Epithelial cell of prostate (primary cell): ENCODE measurements at regions not wholly inside any gene's neighbourhood (a gene's known extent, or its start where the extent isn't known, plus 50 kb on each side); places are given as distances from the start of the nearest gene placed in this dataset.
"Not testable (repeated sequence)": the region's sequence is repeated elsewhere in the genome, so short reads cannot be mapped to it uniquely, and the experiment has no call there.

Source experiments
- DNase-seq: peaks from one replicate; pipeline ENCODE4 v3.0.0-alpha.2; 2011; ENCODE audit warnings: low read depth, low spot score
- H3K27ac ChIP-seq: fragments of 450-650 bp; 2 replicates; pipeline ENCODE4 v1.5.1; 2017; ENCODE audit warnings: mild to moderate bottlenecking

DNA sequence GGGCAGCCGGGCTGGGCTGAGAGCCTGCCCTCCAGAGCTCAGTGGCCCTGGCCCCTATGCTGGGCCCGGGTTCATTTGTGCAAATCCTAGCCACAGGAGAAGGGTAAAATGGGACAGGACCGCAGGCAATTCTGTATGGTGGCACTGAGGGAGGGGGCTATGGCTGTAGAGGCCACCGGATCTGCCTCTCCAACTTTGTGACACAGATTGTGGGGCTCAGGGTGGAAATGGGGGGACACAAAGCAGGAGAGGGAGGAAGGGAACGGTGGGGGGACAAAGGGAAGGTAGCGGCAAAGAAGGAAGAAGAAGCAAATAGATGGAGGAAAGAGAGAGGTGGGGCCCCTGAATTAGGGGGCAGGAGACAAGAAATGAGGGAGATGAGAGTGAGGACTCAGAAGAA, 201.1 kb downstream of the SMAD2 start:
- no peak for DNase-seq
- H3K27ac ChIP-seq, result no peak overlapping the region

GRCh38 chr18:47728921-47729320, 201.5 kb downstream of the SMAD2 start:
- no peak for DNase-seq
- H3K27ac ChIP-seq, result no peak overlapping the region

GRCh38 chr18:47727409-47727808, 203.1 kb downstream of the SMAD2 start:
- DNase-seq, result no peak
- no peak overlapping the region for H3K27ac ChIP-seq

DNA sequence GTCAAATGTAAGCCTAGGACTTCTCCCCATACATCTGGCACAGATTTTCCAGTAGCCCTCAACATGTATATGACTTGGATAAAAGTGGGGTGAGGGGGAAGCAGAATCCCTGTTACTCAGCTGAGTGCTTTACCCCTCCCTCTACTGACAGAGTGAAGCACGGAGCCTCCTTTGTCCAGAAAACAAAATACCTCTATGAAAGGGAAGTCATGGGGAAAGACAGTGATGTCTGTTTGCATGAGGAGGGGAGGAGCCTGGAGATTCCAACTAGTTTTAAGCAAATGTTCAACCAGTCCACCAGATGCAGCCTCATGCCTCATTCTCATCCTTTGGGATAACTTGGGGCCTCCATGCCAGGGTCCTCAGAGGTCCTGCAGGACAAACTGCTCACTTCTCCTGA, 203.9 kb downstream of the SMAD2 start:
- H3K27ac ChIP-seq, result no peak overlapping the region
- DNase-seq, result no peak

- H3K27ac ChIP-seq, result no peak overlapping the region
- DNase-seq, result no peak
Measured at GRCh38 chr18:47725656-47726055, 204.8 kb downstream of the SMAD2 start.

DNA sequence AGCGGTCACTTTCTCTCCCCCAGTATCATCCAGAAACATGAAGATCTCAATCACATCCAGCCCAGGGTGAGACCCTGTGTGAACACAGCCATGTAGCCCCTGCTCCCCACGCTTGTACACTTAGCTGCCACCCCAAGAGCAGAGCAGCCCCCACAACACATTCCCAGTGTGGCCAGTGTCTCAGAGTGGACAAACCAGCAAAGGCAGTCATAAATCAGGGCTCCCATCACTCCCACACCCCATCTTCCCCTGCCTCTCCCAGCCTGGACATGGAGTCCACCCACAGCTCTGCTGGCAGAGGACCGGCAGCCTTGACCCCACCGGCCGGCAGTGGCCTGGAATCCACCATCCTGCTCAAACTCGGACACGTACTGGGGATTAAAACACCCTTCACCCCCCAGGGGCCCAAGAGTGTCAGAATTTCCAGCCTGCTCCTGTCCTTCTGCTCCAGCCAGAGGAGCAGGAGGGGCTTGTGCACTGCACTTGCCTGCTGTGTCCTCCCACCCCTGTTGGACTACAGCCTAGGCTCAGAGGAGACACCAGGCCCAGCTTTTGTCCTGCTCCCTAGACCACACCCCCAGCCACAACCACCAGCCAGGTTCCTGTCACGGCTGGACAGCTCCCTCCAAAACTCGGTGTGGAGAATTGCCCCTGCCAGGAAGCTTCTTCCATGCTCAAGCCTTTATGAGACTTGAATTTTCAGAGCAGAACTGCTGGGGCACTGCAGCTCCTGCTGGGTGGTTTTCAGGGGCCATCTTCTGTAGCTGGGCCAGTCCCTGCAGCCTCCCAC, 206.1 kb downstream of the SMAD2 start:
- DNase-seq, result no peak
- H3K27ac ChIP-seq, result no peak overlapping the region

- DNase-seq, result no peak
Measured at GRCh38 chr18:47721876-47722275, 208.6 kb downstream of the SMAD2 start.

GRCh38 chr18:47720741-47721140, 209.7 kb downstream of the SMAD2 start:
- no peak for DNase-seq
- no peak overlapping the region for H3K27ac ChIP-seq

More at GRCh38 chr18:47721876-47722275, 208.6 kb downstream of the SMAD2 start:
- H3K27ac ChIP-seq, result no peak overlapping the region

DNA sequence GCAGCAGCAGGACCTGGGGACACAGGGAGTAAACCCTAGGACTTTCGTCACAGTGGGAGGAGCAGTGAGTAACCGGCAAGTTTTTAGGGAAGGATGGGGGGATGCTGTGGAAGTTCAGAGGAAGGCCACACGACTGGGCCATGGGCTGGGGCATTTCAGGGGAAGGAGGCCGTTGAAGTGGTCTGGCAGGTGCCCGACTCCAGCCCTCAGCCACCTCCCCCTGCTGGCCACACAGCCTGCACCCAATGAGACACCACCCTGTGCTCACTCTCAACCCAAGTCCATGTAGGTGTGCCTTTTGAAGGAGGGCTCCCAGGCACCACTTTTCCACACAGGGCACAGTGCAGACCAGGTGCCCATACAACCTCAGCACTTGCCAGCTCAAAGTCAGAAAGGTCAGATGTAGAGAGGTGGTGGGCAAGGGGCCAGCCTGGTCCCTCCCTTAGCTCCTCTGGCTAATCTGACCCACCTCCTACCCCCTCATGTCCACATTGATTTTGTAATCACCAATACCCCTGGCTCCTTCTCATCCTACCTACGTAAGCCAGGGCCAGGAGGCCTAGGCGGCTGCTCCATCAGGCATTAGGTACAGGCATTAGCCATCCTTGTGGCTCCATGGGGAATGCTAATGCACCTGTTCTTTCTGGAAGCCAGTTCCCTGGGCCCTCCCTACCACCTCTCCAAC, 211.2 kb downstream of the SMAD2 start:
- DNase-seq, result no peak
- no peak overlapping the region for H3K27ac ChIP-seq

DNA sequence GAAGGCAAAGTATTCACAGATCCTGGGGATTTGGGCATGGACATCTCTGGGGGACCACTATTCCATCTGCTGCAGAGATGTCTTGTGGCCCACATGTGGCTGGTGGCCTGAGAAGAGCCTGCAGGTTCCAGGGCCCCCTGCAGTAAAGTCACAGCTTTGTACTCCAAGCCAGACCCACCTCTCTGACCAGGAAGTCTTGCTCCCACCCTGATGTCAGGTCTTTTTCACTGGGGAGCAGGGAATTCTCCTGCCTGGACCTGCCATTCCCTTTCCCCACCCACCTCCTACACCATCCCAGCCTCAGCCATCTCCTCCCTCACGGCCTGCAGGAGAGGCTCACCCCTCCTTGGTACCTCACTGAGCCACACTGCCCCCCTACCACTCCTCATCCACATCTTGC, 211.8 kb downstream of the SMAD2 start:
- H3K27ac ChIP-seq, result no peak overlapping the region
- no peak for DNase-seq

GRCh38 chr18:47717257-47717656, 213.2 kb downstream of the SMAD2 start:
- no peak for DNase-seq
- H3K27ac ChIP-seq, result no peak overlapping the region

DNA sequence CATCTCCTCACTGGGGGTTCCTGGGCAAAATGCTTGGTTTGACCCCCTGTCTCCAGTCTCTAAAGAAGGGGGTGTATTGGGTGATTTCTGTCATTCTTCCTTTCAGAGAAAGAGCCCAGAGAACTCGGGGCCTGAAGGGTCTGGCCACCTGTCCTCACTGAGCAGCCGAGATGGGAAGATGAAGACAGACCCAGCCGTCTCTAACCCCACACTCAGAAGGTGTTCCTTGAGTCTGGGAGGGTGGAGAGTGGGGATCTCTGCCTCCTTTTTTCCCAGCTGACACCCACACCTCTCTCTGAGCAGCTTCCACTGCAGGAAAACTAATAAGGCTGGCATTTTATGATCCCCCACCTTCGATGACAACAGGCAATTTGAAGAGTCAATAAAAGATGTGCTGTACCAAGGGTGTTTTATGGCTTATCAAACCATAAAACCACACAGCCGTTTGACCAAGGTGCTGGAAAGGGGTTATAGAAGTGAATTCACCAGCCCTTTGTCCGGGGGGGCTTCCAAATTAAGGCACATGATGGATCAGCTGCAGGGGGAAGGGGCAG, 213.8 kb downstream of the SMAD2 start:
- no peak overlapping the region for H3K27ac ChIP-seq
- DNase-seq, result no peak

GRCh38 chr18:47710451-47710850, 220.0 kb downstream of the SMAD2 start:
- no peak overlapping the region for H3K27ac ChIP-seq
- no peak for DNase-seq

DNA sequence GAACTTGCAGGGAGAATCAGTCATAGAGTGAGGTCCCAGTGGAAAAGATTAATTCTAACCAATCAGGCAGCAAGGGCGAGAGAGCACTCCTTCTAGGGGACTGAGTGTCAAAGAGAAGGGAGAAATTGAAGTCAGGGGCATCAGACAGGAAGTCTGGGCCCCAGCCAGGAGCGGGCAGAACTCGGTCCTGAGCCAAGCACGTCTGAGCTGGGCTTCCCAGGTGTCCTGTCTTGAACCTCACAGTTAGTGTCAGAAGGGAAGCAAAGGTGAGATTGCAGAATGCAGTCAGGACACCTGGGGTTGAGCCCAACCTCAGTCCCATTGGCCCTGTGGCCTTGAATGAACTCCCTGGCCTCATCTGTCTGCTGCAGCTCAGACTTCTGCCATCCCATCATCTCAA, 220.9 kb downstream of the SMAD2 start:
- no peak for DNase-seq
- H3K27ac ChIP-seq, result no peak overlapping the region

DNA sequence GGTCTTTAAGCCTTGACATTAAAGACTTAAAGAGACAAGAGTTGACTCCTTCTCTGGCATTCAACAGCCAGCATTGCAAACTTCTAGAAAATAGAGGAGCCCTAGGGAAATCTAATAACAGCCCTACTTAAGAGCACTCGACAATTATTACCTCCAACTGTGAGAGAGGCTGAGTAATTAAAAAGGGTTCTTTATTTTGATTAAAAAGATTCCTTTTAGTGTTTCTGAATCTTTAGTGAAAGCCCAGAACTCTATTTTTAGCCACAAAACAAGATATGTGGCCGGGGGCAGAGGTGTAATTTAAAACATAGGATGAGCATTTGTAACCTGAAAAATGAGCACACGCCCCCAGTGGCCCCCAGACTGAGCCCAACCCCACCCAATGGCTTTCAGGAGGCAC, 222.3 kb downstream of the SMAD2 start:
- no peak for DNase-seq
- H3K27ac ChIP-seq, result no peak overlapping the region

DNA sequence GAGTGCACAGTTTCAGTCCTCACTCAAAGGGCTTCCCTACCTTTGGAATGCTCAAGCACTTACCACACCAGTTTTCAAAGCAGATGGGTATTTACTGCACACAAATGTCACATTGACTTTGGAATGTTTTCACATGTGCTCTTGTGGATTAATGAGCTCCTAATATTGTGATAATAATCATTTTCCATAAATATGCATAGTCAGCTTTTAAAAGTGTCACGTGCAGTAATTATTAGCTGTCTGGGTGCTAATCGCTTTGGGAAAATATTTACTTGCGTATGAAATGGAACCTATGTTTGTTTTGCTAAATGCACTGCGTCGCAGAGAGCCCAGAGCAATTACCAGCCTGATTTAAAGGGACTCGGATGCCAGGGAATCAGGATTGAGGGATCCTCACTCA, 229.3 kb downstream of the SMAD2 start:
- H3K27ac ChIP-seq, result no peak overlapping the region
- no peak for DNase-seq

DNA sequence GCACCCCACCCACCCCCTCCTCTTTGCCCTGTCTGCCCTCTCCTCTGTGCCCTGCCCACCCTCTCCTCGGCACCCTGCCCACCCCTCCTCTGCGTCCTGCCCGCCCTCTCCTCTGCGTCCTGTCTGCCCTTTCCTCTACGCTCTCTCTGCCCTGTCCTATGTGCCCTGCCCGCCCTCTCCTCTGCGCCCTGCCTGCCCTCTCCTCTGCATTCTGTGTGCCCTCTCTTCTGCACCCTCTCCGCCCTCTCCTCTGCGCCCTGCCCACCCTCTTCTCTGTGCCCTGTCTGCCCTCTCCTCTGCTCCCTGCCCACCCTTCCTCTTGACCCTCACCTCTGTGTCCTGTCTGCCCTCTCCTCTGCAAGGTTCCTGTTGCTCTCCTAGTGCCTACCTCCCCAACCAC, 233.6 kb downstream of the SMAD2 start:
- H3K27ac ChIP-seq, result no peak overlapping the region
- no peak for DNase-seq

DNA sequence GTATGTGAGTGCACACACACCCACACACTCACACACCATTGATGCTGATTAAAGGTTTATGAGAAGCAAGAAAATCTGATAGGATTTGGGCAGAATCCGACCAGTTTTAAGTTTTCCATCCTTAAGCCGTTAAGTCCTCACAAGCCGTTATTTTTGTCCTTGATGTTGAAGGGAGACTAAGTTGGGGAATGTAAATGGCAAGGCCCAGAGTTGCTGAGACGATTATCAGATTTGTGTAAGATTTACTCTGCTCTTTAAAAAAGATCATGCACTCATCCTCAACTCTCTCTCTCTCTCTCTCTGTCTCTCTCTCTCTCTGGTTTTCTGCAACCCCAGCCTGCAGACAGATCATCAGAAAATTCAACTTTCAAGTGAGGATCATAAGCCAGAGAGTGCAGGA, 238.8 kb downstream of the SMAD2 start:
- H3K27ac ChIP-seq, result no peak overlapping the region

DNA sequence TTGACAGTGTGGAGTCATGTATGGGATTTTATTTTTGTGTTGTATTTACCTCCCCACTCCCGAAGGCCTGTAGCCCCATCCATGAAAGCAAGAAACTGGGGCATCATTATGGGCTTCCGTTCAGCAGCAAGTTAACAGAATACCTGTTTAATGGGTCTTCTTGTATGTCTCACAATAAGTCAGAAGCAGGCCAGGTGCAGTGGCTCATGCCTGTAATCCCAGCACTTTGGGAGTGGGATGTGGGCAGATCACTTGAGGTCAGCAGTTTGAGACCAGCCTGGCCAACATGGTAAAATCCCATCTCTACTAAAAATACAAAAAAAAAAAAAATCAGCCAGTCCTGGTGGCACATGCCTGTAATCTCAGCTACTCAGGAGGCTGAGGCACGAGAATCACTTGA, 239.7 kb downstream of the SMAD2 start:
- DNase-seq, result not testable (repeated sequence)

More for the DNA sequence above, 238.8 kb downstream of the SMAD2 start:
- no peak for DNase-seq

DNA sequence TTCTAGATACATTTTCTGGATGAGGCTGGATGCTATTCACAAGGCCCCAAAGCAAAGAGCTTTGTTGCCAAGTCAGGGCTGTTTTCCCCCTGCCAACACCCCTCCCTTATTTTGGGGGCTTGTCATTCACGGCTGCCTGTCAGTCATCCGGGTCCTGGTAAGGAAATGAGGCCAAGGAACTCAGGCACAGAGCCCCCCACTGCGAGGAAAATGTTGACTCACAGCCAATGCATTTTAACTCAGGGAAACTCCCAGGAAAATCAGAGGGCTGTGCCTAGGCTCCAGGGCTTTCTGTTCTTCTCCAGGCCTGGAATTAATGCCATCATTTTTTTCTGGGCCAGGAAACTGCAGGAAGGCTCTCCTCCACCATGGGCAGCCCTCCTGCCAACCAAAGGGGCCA, 241.1 kb downstream of the SMAD2 start:
- no peak overlapping the region for H3K27ac ChIP-seq

More for the DNA sequence above, 239.7 kb downstream of the SMAD2 start:
- not testable (repeated sequence) for H3K27ac ChIP-seq

GRCh38 chr18:47686806-47687205, 243.7 kb downstream of the SMAD2 start:
- no peak for DNase-seq
- H3K27ac ChIP-seq, result no peak overlapping the region

More for the DNA sequence above, 241.1 kb downstream of the SMAD2 start:
- DNase-seq, result no peak
